ENCODE measurements at regions not wholly inside any gene's neighbourhood (a gene's known extent, or its start where the extent isn't known, plus 50 kb on each side); places are given as distances from the start of the nearest gene placed in this dataset.

DNA sequence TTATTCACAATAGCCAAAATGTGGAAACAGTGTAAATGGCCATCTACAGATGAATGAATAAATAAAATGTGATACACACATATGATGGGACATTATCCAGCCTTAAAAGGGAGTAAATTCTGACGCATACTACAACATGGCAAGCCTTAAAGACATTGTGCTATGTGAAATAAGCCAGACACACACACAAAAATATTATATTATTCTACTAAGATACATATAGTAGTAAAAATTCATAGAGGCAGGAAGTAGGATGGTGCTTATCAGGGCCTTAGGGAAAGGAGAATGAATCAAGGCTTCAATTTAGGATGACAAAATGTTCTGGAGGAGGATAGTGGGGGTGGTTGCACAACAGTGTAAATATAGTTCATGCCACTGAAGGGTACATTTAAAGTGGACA, 346.7 kb upstream of the SMARCA2 start:
- Mint-ChIP-seq H3K27ac (no peak overlapping the region), H3K4me3 (no peak overlapping the region), H3K36me3 (no peaks in the 10 kb centered on the region), H3K9me3 (peaks cover 2% of the 10 kb centered on the region), H3K27me3 (no peaks in the 10 kb centered on the region), H3K4me1 (ENCODE audit: low read depth) (no peaks in the 10 kb centered on the region)
- ChIA-PET CTCF (no interaction called here), POLR2A (no interaction called here)
- DNase-seq: no peak
- intact Hi-C loops (cut with micrococcal nuclease): no loop called here

DNA sequence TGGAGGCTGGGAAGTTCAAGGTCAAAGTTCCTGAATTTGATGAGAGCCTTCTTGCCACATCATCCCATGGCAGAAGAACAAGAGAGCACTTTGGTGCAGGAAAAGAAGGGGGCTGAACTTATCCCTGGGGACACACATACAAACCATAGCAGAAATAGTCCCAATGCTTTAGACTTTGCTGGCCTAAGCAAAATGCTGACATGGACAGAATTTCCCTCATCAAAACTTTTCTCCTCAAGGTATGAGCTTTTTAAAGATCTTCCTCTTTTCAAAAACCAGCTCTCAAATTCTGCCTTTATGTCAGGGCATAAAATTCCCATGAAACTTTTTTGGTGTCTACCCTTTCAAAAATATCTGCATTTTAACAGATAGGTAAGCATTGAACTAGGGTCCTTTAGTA, 341.8 kb upstream of the SMARCA2 start:
- Mint-ChIP-seq H3K9me3 (no peaks in the 10 kb centered on the region), H3K27me3 (no peaks in the 10 kb centered on the region), H3K27ac (no peak overlapping the region), H3K4me3 (no peak overlapping the region), H3K4me1 (ENCODE audit: low read depth) (no peaks in the 10 kb centered on the region), H3K36me3 (no peaks in the 10 kb centered on the region)
- CTCF ChIA-PET: no interaction called here
- intact Hi-C loops (cut with micrococcal nuclease): no loop called here
- POLR2A ChIA-PET: no interaction called here
- no peak for DNase-seq

DNA sequence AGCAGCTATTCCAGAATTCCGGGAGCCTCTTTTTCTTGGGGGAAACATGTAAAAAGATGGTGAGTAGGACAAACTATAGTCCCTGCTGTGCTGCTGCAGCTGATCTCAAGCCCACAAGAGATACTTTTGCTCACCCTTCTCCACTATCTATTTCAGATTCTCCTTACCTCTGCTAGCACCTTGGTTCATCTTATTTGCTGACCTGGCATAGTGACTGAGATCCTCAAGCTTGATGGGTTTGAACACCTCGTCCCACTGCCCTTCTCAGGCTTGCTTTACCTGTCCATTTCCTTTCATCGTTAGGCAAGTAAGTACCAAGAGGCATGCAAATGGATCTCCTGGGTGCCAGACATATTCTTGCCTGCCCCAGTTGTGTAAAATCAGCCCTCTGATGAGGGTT, 338.4 kb upstream of the SMARCA2 start:
- no peak overlapping the region for H3K4me3 Mint-ChIP-seq
- H3K9me3 Mint-ChIP-seq: no peaks in the 10 kb centered on the region
- ChIA-PET CTCF (no interaction called here), POLR2A (no interaction called here)
- H3K4me1 Mint-ChIP-seq (ENCODE audit: low read depth): no peaks in the 10 kb centered on the region
- no peak for DNase-seq
- no peaks in the 10 kb centered on the region for H3K27me3 Mint-ChIP-seq
- H3K27ac Mint-ChIP-seq: no peak overlapping the region
- intact Hi-C loops (cut with micrococcal nuclease): no loop called here
- H3K36me3 Mint-ChIP-seq: no peaks in the 10 kb centered on the region

DNA sequence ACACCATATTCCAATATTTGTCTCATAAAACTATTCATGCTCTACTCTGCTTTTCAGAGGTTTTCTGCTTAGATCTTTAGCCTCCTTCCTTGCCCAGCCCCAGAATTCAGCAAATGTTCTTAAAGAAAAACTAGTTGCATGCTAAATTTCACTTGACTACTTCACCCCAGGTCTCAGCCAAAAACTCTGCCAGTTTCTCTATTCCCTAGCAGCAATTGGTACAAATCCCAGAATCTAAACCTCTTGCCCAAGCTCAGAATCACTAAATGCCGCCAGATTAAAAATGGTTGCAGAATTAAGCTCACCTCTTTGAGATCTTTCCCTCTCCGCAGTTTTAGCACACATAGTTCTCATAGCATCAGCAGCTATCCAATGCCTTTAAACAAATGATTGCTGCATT, 331.2 kb upstream of the SMARCA2 start:
- Mint-ChIP-seq H3K27me3 (peaks cover 11% of the 10 kb centered on the region), H3K36me3 (no peaks in the 10 kb centered on the region), H3K4me1 (ENCODE audit: low read depth) (no peaks in the 10 kb centered on the region), H3K9me3 (no peaks in the 10 kb centered on the region), H3K4me3 (no peak overlapping the region), H3K27ac (no peak overlapping the region)
- intact Hi-C loops (cut with micrococcal nuclease): no loop called here
- ChIA-PET POLR2A (no interaction called here), CTCF (interaction anchor here (1.2 kb wide), 1 partner anchor 704 kb away, joined by 3 read pairs; no protein-coding TSS in a partner anchor)
- no peak for DNase-seq

DNA sequence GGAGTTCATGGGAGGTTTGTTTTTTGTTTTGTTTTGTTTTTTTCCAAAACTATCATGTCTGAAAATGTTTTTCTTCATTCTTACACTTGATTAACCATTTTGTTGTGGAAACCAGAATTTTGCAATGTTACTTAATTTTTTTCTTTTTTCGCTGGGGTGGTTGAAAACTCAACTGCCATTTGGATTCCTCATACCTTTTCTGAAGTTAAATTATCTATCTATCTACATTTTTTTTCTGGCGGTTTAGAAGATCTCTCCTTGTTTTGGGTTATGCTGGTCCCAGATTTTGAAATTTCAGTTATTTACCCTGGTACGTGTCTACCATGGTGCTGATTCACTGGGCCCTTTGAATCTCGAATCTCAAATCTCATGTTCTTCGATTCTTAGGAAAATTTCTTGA, 316.2 kb upstream of the SMARCA2 start:
- H3K4me1 Mint-ChIP-seq (ENCODE audit: low read depth): no peaks in the 10 kb centered on the region
- DNase-seq: no peak
- POLR2A ChIA-PET: no interaction called here
- intact Hi-C loops (cut with micrococcal nuclease): no loop called here
- H3K27me3 Mint-ChIP-seq: peaks cover 28% of the 10 kb centered on the region
- H3K9me3 Mint-ChIP-seq: no peaks in the 10 kb centered on the region
- CTCF ChIA-PET: no interaction called here
- no peaks in the 10 kb centered on the region for H3K36me3 Mint-ChIP-seq
- no peak overlapping the region for H3K4me3 Mint-ChIP-seq
- no peak overlapping the region for H3K27ac Mint-ChIP-seq

DNA sequence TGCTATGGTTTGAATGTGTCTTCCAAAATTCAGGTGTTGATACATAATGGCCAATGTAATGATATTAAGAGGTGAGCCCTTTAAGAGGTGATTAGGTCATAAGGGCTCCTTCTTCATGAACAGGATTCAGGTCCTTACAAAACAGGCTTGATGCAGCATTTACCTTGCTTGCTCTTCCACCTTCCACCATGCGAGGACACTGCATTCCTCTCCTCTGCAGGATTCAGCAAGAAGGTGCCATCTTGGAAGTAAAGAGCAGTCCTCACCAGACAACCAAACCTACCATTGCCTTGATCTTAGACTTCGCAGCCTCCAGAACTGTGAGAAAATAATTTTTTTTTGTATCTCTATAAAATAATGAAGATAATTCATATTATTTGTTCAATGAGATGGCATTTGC, 314.0 kb upstream of the SMARCA2 start:
- H3K4me3 Mint-ChIP-seq: no peak overlapping the region
- no peaks in the 10 kb centered on the region for H3K4me1 Mint-ChIP-seq (ENCODE audit: low read depth)
- H3K27ac Mint-ChIP-seq: no peak overlapping the region
- H3K27me3 Mint-ChIP-seq: peaks cover 28% of the 10 kb centered on the region
- H3K36me3 Mint-ChIP-seq: no peaks in the 10 kb centered on the region
- ChIA-PET POLR2A (no interaction called here), CTCF (interaction anchor here (1.7 kb wide), 1 partner anchor 10 kb away, joined by 3 read pairs; no protein-coding TSS in a partner anchor)
- intact Hi-C loops (cut with micrococcal nuclease): no loop called here
- no peak for DNase-seq
- H3K9me3 Mint-ChIP-seq: no peaks in the 10 kb centered on the region

DNA sequence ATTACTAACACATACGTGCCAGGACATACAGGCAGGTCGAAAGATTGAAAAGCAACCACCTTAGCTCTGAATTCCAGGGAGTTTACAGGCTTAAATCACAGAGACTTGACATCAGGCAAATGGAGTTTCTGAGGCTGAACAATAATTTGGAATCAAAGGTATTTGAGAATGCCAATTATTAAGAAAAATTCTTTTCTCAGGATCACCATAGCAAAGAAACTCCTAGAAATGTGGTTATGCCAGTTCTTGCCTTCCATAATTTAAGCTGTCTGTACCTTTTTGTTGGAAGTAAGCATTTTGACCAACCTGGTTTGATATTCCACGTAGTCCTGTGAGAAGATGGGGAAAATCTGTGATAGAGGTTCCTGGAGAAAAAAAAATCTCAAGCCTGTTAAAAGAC, 312.4 kb upstream of the SMARCA2 start:
- no peaks in the 10 kb centered on the region for H3K4me1 Mint-ChIP-seq (ENCODE audit: low read depth)
- intact Hi-C loops (cut with micrococcal nuclease): no loop called here
- H3K27me3 Mint-ChIP-seq: peaks cover 25% of the 10 kb centered on the region
- H3K9me3 Mint-ChIP-seq: no peaks in the 10 kb centered on the region
- H3K36me3 Mint-ChIP-seq: no peaks in the 10 kb centered on the region
- H3K27ac Mint-ChIP-seq: no peak overlapping the region
- ChIA-PET CTCF (interaction anchor here (1.0 to 1.7 kb wide), 2 partner anchors 12 to 33 kb away, joined by 3 read pairs; no protein-coding TSS in a partner anchor), POLR2A (no interaction called here)
- DNase-seq: no peak
- no peak overlapping the region for H3K4me3 Mint-ChIP-seq

DNA sequence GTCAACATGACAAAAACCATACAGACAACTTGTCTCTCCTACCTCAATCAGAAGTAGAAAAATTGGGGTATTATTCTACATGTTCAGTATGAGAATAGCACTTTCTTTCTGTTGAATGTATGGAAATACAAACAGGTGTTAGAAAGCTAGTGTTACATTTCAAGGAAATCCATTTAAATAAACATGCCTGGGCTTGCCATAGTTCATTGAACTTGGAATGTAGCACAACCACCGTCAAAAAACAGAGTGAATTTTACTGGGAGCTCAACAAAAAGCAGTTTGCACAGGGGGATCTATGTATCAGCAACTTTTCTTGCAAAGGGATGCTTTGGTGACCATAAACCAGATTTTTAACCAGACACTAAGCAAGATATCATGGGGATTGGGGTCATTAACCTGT, 307.9 kb upstream of the SMARCA2 start:
- DNase-seq: no peak
- Mint-ChIP-seq H3K27ac (no peak overlapping the region), H3K36me3 (no peaks in the 10 kb centered on the region), H3K4me3 (no peak overlapping the region), H3K4me1 (ENCODE audit: low read depth) (no peaks in the 10 kb centered on the region), H3K27me3 (peaks cover 15% of the 10 kb centered on the region), H3K9me3 (no peaks in the 10 kb centered on the region)
- POLR2A ChIA-PET: no interaction called here
- intact Hi-C loops (cut with micrococcal nuclease): no loop called here
- CTCF ChIA-PET: no interaction called here

DNA sequence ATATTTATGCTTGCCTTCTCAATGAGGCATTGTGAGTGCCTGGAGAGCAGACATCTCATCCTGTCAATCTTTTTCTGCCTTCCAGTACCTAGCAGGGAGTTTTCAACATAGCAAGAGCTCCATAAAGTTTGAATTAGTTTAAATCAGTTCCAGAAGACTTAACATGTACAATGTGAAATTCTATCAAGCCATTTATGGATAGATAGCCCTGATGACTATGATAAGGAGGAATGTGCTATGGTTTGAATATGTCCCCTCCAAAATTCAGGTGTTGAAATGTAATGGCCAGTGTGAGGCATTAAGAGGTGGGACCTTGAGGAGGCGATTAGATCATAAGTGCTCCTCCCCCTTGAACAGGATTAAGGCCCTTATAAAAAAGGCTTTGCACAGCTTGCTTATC, 306.9 kb upstream of the SMARCA2 start:
- POLR2A ChIA-PET: no interaction called here
- Mint-ChIP-seq H3K27ac (no peak overlapping the region), H3K27me3 (peaks cover 11% of the 10 kb centered on the region), H3K36me3 (no peaks in the 10 kb centered on the region), H3K4me1 (ENCODE audit: low read depth) (no peaks in the 10 kb centered on the region), H3K4me3 (no peak overlapping the region), H3K9me3 (no peaks in the 10 kb centered on the region)
- CTCF ChIA-PET: interaction anchor here (1.6 kb wide), 1 partner anchor 10 kb away, joined by 4 read pairs; no protein-coding TSS in a partner anchor
- no peak for DNase-seq
- intact Hi-C loops (cut with micrococcal nuclease): no loop called here

DNA sequence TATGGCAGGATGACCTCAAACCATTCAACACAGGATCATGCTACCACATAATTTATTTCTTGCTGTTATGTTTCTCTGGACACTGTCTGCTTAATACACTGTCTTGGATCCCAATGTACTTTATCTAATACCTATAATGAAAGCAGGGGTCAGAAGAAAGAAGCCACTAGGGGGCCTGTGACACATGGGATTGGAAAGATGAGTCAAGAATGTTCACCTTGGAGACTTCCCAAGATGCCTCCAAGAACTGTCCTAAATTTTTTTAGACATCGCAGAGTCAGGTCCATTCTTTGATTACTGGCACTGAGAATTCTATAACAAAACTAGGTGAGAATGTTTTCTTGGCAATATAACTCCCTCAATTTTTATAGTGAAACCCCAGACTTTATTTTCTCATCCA, 305.8 kb upstream of the SMARCA2 start:
- intact Hi-C loops (cut with micrococcal nuclease): loop anchor here (1.0 kb wide), 1 partner anchor 378 kb away; no protein-coding TSS in a partner anchor
- peaks cover 6% of the 10 kb centered on the region for H3K27me3 Mint-ChIP-seq
- H3K27ac Mint-ChIP-seq: no peak overlapping the region
- POLR2A ChIA-PET: no interaction called here
- H3K9me3 Mint-ChIP-seq: no peaks in the 10 kb centered on the region
- CTCF ChIA-PET: interaction anchor here (0.8 to 1.6 kb wide), 4 partner anchors 9 to 230 kb away, joined by 3 to 4 read pairs (median 4); no protein-coding TSS in a partner anchor
- no peaks in the 10 kb centered on the region for H3K4me1 Mint-ChIP-seq (ENCODE audit: low read depth)
- H3K4me3 Mint-ChIP-seq: no peak overlapping the region
- no peak for DNase-seq
- no peaks in the 10 kb centered on the region for H3K36me3 Mint-ChIP-seq

DNA sequence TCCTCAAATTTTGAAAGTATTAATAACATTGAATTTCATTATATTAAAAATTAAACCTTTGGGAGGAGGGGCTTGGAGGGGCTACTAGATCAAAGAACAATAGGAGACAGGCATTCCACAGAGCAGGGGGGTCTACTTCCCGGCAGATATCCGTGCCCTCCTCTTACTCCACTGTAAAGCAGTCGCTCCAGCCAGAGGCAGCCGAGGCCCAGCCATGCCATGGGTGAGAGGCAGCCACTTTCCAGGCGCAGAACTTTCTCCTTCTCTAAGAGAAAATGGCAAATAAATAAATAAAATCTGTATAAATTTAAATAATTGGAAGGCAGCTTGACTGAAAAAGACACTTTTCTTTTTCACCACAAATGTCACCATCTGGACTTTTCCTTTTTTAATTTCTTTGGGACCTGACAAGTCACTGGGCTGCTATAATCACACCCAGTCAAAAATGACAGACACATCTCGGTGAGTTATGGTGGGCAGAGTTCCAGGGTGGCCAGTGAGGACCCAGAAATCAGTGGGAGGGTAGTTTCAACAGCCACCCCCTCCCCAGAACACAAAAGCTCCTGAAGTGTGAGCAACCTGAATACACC, 302.2 kb upstream of the SMARCA2 start:
- Mint-ChIP-seq H3K4me3 (no peak overlapping the region), H3K27me3 (peaks cover 10% of the 10 kb centered on the region), H3K9me3 (no peaks in the 10 kb centered on the region), H3K36me3 (no peaks in the 10 kb centered on the region), H3K27ac (no peak overlapping the region), H3K4me1 (ENCODE audit: low read depth) (no peaks in the 10 kb centered on the region)
- CTCF ChIA-PET: no interaction called here
- no peak for DNase-seq
- intact Hi-C loops (cut with micrococcal nuclease): no loop called here
- POLR2A ChIA-PET: no interaction called here

DNA sequence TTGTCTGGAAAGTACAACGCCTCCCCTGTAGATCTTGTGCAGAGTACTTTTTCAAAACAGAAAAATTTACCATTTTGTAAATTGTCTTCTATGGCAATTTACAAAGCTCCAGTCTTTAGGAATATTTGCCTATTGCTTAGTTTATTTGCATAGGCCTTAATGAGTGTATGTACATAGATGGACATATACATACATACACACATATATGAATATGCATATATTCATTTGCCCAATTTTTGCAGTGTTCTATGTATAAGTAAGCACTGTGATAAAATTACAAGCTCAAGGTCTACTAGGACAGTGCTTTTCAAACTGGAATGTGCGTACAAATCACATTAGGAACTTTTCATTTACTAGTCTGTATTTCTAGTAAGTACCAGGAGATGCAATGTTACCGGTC, 301.3 kb upstream of the SMARCA2 start:
- ChIA-PET POLR2A (no interaction called here), CTCF (no interaction called here)
- Mint-ChIP-seq H3K27ac (no peak overlapping the region), H3K27me3 (peaks cover 19% of the 10 kb centered on the region), H3K4me1 (ENCODE audit: low read depth) (no peaks in the 10 kb centered on the region), H3K9me3 (peaks cover 8% of the 10 kb centered on the region), H3K4me3 (no peak overlapping the region), H3K36me3 (no peaks in the 10 kb centered on the region)
- intact Hi-C loops (cut with micrococcal nuclease): no loop called here
- no peak for DNase-seq

DNA sequence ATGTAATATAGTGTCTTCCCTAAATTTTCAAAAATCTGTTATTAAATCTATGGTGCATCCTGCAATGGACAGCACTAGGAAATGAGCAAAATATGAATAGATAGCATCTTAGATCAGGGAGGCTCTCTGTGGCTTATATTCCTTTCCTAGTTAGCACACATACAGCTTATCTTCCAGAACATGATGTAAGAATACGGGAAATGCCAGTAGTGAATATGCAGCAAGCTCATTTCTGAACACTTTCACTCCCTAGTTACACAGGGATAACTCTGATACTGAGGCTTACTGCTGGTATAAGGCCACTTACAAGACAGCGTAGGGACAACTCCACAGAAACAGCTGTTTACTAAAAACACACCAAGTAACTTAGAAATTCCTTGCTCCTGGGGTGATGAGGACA, 297.3 kb upstream of the SMARCA2 start:
- intact Hi-C loops (cut with micrococcal nuclease): no loop called here
- Mint-ChIP-seq H3K4me1 (ENCODE audit: low read depth) (no peaks in the 10 kb centered on the region), H3K4me3 (no peak overlapping the region), H3K36me3 (no peaks in the 10 kb centered on the region), H3K27ac (no peak overlapping the region), H3K27me3 (peaks cover 21% of the 10 kb centered on the region), H3K9me3 (peaks cover 11% of the 10 kb centered on the region)
- no peak for DNase-seq
- ChIA-PET POLR2A (no interaction called here), CTCF (interaction anchor here (1.4 kb wide), 1 partner anchor 9 kb away, joined by 4 read pairs; no protein-coding TSS in a partner anchor)

Data from activated CD4-positive, alpha-beta memory T cell treated with anti-CD3 and anti-CD28 coated beads for 36 hours (primary cell).